AG09319 (cell line): ENCODE measurements at regions not wholly inside any gene's neighbourhood (a gene's known extent, or its start where the extent isn't known, plus 50 kb on each side); places are given as distances from the start of the nearest gene placed in this dataset.

Source experiments
- DNase-seq: peaks from one replicate; pipeline ENCODE4 v3.0.0-alpha.2; 2010; ENCODE audit warnings: low read depth; ENCODE audit errors: extremely low read depth
- TF ChIP-seq, protein P1 (sequence below): IDR thresholded peaks from 2 replicates; pipeline ENCODE4 v1.5.1; 2011; ENCODE audit warnings: low read depth, mild to moderate bottlenecking, inconsistent platforms, low read length, moderate library complexity

DNA sequence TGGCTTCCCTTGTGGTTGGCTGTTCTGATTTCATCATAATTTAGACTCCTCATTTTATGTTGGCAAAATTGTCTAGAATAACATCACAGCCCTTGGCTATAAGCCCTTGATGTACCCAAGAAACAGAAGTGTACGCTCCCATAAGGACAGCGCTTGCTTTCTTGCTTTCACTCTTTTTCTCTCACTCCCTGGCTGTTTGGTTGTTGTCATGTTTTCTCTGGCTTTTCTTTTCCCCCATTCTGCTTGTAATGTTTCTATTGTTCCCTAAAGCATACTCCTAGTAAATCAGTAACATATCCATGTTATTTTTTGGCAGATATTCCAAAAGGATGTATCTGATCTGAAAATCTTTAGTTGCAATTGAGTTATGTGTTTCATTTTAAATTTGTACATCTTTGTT is 530.5 kb downstream of the NOVA1 start:
- DNase-seq, result no peak
- TF ChIP-seq, protein P1, sequence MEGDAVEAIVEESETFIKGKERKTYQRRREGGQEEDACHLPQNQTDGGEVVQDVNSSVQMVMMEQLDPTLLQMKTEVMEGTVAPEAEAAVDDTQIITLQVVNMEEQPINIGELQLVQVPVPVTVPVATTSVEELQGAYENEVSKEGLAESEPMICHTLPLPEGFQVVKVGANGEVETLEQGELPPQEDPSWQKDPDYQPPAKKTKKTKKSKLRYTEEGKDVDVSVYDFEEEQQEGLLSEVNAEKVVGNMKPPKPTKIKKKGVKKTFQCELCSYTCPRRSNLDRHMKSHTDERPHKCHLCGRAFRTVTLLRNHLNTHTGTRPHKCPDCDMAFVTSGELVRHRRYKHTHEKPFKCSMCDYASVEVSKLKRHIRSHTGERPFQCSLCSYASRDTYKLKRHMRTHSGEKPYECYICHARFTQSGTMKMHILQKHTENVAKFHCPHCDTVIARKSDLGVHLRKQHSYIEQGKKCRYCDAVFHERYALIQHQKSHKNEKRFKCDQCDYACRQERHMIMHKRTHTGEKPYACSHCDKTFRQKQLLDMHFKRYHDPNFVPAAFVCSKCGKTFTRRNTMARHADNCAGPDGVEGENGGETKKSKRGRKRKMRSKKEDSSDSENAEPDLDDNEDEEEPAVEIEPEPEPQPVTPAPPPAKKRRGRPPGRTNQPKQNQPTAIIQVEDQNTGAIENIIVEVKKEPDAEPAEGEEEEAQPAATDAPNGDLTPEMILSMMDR, result no peak

GRCh38 chr14:26056036-26056616 is 541.7 kb downstream of the NOVA1 start:
- DNase-seq, result no peak
- TF ChIP-seq, protein P1, result no peak

DNA sequence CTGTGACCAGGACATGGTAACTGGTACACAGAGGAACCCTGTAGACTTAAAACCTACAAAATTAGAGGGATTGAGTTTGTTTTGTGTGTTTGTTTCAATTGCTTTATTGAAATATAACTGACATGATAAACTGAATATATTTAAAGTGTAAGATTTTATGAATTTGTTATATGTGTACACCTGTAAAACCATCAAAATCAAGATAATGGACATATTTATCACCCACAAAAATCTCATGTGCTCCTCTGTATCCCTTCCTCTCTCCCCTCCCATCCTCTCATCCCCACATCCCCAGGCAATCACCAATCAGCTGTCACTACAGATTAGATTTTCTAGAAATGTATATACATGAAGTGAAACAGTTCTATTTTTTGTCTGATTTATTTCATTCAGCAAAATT is 565.5 kb downstream of the NOVA1 start:
- DNase-seq, result no peak
- TF ChIP-seq, protein P1, result no peak

- no peak for DNase-seq
- TF ChIP-seq, protein P1, result no peak
These were observed 571.4 kb downstream of the NOVA1 start for GRCh38 chr14:26026384-26026783.

GRCh38 chr14:26023967-26024366 is 573.9 kb downstream of the NOVA1 start:
- TF ChIP-seq, protein P1, result no peak
- DNase-seq, result no peak

DNA sequence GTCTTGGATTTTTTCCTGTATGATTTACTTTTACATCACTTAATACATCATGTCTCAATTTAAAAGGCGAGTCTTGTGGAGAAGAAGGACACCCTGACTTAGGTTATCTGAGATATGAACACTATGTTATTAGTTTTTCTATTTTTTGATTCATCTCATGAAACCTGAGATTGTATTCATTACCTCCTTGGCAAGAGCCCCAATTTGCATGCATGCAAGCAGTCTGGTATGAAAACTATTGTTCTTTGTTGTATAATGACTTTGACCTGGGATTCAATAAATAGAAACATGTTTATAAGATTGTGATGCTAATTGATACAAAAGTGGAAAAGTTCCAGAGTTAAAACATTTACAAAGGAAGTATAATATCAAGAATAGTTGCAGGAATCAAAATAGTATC is 576.1 kb downstream of the NOVA1 start:
- no peak for DNase-seq
- TF ChIP-seq, protein P1, result no peak

- TF ChIP-seq, protein P1, result no peak
- no peak for DNase-seq
These were observed 580.6 kb downstream of the NOVA1 start for GRCh38 chr14:26017270-26017669.
